ENCODE measurements at regions not wholly inside any gene's neighbourhood (a gene's known extent, or its start where the extent isn't known, plus 50 kb on each side); places are given as distances from the start of the nearest gene placed in this dataset.
"Not testable (repeated sequence)": the region's sequence is repeated elsewhere in the genome, so short reads cannot be mapped to it uniquely, and the experiment has no call there.

DNA sequence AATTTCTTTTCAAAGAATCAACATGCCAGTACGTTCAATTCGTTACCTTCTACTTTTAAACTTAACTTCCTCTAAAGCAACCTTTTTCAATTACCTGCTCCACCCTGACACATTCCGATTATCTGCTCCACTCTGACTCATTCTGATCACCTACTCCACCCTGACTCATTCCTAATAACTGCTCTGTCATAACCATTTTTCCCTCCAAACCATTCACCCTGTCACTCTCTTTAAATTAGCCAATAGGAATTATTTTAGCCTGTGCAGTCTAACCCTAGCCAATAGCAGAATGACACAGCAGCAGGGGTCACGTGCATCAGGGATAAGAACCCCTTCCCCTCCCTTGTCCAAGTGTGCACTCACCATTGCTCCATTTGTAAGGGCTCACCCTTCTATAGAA lies 557.4 kb upstream of the EYS start:
- DNase-seq (ENCODE audit: low spot score), result no peak

DNA sequence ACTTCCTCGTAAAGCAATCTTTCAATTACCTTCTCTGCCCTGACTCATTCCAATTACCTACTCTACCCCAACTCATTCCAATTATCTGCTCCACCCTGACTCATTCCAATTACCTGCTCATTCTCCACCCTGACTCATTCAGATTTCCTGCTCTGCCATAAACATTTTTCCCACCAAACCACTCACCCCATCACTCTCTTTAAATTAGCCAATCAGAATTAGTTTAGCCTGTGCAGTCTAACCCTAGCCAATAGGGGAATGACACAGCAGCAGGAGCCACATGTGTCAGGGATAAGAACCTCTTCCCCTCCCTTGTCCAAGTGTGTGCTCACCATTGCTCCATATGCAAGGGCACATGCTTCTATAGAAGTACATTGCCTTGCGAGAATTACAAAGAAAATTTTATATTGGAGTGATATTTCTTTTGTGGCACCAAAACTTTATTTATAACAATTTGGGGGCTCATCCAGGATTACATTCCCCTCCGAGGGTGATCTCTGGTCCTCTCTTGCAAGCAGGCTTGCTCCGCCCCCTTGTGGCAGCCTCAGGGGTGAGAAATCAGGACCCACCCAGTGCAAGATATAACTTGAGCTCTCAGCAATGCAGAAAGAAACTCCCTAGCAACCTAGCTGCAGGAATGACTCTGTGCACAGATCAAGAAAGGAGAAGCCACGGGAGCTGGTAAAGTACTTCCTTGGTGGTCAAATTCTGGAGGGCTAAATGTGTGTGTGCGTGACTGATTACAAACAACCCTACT lies 551.9 kb upstream of the EYS start:
- DNase-seq (ENCODE audit: low spot score), result not testable (repeated sequence)

DNA sequence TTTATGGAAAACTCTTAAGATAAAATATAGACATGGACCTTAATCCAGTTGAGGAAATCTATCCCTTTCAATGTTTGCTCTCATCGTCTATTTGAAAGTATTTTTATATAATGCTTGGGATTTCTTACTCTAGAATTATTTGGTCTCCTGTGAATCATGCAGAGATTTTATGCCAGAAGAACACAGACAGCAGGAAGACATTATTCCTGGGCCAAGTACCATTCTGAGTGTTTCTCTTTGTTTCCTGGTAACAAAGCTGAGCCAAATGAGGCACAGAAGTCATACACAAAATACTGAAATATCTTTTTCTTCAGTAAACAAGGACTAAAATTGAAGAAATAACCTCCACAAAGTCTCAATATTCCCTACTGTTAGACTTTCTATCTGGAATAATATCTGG lies 538.2 kb upstream of the EYS start:
- DNase-seq (ENCODE audit: low spot score), result no peak

- no peak for DNase-seq (ENCODE audit: low spot score)
Observed at GRCh38 chr6:66238851-66239250, 531.8 kb upstream of the EYS start.

DNA sequence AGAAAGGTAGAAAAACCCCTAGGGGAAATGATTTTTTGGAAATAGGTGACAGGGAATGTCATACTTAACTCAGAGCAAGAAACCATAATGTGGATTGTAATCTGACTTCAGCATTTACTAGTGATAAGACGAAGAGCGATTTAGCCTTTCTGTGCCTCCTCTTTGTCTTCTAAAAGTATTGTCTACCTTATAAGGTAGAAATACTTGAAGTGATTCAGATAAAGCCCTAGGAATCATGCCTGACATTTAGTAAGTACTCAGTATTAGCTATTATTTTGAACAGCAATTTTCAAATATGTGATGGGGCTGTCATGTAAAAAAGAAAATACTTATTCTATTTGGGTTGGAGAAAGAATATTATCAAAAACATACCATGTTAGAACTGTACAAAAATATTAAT lies 525.9 kb upstream of the EYS start:
- no peak for DNase-seq (ENCODE audit: low spot score)

GRCh38 chr6:66230591-66230990 lies 523.6 kb upstream of the EYS start:
- DNase-seq (ENCODE audit: low spot score), result no peak

DNA sequence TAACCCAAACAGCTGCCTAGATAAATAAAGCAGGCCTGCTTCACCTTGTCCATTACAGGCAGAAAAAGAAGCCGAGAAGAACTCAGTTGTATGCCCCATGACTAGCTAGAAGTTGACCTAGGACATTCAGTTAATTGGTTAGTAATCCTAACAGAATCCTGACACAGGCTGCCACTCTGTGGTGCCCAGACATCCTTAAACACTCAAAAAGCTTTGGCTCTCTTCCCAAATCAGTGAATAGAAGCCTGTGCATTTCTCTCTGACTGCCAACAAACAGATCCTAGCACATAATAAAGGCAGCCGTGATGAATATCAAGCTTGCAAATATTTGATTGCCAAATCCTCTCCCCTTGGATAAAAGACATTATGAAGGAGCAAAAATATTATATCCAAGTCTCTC lies 519.1 kb upstream of the EYS start:
- DNase-seq (ENCODE audit: low spot score), result no peak

GRCh38 chr6:66210964-66211363 lies 503.9 kb upstream of the EYS start:
- no peak for DNase-seq (ENCODE audit: low spot score)

DNA sequence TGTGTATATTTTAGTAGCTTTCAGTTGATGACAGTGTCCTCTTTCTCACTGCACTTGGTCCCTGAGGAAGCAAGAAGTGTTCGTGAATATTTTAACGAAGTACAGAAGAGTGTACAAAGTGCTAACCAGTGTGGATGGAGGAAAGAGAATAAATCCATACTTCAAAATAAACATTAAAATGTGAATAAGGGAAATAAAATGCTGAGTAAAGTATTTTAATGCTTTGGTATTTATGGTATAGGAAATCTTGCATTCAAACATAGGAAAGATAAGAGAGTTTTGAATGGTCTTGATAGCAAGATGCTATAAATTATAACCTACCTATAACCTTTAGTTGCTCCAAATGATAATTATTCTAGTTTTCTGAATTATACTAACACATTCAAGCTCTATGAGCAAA lies 493.4 kb upstream of the EYS start:
- no peak for DNase-seq (ENCODE audit: low spot score)

- DNase-seq (ENCODE audit: low spot score), result no peak
Observed at GRCh38 chr6:66199171-66199570, 492.1 kb upstream of the EYS start.

DNA sequence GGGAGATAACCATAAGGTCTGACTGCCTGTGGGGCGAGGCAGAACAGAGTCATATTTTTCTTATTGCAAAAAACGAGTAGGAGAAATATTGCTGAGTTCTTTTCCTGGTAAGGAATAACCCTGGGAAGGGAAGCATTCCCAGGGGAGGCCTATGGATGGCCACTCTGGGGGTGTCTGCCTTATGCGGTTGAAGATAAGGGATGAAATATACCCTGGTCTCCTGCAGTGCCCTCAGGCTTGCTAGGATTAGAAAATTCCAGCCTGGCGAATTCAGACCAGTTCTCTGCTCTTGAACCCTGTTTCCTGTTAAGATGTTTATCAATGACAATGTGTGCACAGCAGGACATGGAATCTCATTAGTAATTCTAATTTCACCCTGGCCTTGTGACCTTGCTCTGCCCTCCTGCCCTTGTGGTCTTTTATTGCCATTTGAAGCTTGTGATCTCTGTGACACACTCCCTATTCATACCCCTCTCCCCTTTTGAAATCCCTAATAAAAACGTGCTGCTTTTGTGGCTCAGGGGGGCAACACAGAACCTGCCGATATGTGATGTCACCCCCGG lies 491.1 kb upstream of the EYS start:
- no peak for DNase-seq (ENCODE audit: low spot score)

- no peak for DNase-seq (ENCODE audit: low spot score)
Observed at GRCh38 chr6:66190858-66191257, 483.8 kb upstream of the EYS start.

GRCh38 chr6:66189915-66190314 lies 482.9 kb upstream of the EYS start:
- no peak for DNase-seq (ENCODE audit: low spot score)

- no peak for DNase-seq (ENCODE audit: low spot score)
Observed at GRCh38 chr6:66186756-66187155, 479.7 kb upstream of the EYS start.

GRCh38 chr6:66184091-66184490 lies 477.1 kb upstream of the EYS start:
- no peak for DNase-seq (ENCODE audit: low spot score)

GRCh38 chr6:66179361-66179760 lies 472.3 kb upstream of the EYS start:
- DNase-seq (ENCODE audit: low spot score), result no peak

DNA sequence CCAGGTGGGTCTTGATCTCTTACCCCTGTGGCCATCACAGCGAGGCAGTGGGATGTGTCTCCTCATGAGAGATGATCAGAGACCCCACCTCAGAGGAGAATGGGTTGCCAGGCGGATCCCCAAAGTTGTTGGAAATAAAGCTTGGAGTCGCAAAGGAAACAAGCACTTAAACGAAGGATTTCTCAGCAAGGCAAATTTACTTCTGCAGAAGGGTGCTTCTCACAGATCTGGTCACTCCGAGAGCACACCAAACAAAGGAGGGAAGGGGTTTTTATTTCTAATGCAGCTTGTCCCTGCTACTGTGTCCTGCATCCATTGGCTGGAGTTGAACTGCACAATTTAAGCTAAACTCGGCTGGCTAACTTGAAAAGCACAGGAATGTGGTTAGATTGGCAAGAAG lies 466.6 kb upstream of the EYS start:
- no peak for DNase-seq (ENCODE audit: low spot score)

GRCh38 chr6:66166713-66167112 lies 459.7 kb upstream of the EYS start:
- DNase-seq (ENCODE audit: low spot score), result not testable (repeated sequence)

DNA sequence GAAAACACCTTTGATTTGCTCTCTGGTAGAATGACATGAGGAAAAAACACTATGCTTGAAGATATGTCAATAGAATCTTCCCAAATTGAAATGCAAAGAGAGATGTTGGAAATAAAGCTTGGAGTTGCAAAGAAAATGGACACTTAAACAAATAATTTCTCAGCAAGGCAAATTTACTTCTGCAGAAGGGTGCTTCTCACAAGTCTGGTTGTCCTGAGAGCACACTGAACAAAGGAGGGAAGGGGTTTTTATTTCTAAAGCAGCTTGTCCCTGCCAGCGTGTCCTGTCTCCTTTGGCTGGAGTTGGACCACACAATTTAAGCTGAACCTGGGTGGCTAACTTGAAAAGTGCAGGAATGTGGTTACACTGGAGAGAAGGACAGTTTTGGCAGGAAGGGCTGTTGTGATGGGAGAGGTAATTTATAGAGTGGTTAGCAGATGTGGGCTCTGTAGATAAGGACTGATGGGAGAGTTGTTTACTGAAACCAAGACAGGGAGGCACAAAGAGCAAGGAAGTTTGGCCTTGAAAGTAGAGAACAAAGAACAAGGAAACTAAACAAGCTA lies 454.6 kb upstream of the EYS start:
- no peak for DNase-seq (ENCODE audit: low spot score)

- no peak for DNase-seq (ENCODE audit: low spot score)
Observed at GRCh38 chr6:66159937-66160336, 452.9 kb upstream of the EYS start.

- DNase-seq (ENCODE audit: low spot score), result no peak
Observed at GRCh38 chr6:66153247-66153646, 446.2 kb upstream of the EYS start.

GRCh38 chr6:66149132-66149531 lies 442.1 kb upstream of the EYS start:
- DNase-seq (ENCODE audit: low spot score), result no peak

GRCh38 chr6:66145867-66146266 lies 438.8 kb upstream of the EYS start:
- DNase-seq (ENCODE audit: low spot score), result no peak

- DNase-seq (ENCODE audit: low spot score), result no peak
Observed at GRCh38 chr6:66134021-66134420, 427.0 kb upstream of the EYS start.

Data from ecto neural progenitor cell (in vitro differentiated cells).